ENCODE measurements at regions not wholly inside any gene's neighbourhood (a gene's known extent, or its start where the extent isn't known, plus 50 kb on each side); places are given as distances from the start of the nearest gene placed in this dataset.

DNA sequence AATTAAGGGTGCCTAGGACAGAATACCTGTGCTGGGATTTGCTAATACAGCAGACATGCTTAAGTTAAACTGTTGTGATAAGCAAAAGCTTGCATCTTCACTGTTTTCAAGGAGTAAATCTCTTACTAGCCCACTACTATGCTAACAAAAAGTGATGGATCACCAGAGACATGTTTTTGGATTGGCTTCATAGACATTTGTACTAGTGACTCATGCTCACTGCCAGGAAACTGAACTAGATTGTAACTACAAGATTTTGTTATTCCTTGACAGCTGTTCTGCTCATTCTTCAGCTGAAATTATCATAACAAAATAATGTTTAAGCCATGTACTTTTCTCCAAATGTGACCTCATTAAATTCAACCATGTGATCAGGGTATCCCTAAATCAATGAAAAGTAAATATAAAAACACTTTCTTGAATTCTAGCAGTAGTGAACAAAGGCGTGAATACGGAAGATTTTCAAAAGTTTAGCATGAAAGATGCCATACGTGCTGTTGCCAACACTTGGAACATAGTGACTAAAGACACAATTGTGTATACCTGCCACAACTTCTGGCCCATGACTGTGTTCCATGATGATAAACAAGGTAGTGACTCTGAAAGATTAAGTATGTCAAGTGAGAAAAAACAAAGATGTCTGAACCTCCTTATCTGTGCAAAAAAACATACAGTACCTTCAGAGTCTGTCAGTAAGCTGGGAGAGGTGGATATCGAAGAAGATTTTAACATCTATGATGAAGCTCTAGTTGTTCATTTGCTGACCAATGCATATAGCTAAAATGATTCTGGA is 154.0 kb downstream of the BTC start:
- no peak overlapping the region for H3K4me3 ChIP-seq
- no peaks in the 10 kb centered on the region for H3K36me3 ChIP-seq
- H3K27ac ChIP-seq = no peak overlapping the region
- TF ChIP-seq CTCF (IDR thresholded peaks at IDR 0.05) (no peak), POLR2AphosphoS5 (IDR thresholded peaks at IDR 0.05) (no peak), POLR2A (IDR thresholded peaks at IDR 0.05) (no peak)
- H3K4me1 ChIP-seq = no peaks in the 10 kb centered on the region
- no peaks in the 10 kb centered on the region for H3K27me3 ChIP-seq
- H3K9me3 ChIP-seq = no peaks in the 10 kb centered on the region
- intact Hi-C loops (cut with DNase I; ENCODE audit: low total_unique reads) = no loop called here
- DNase-seq (ENCODE audit: low spot score in 2 of 2) = no peak

DNA sequence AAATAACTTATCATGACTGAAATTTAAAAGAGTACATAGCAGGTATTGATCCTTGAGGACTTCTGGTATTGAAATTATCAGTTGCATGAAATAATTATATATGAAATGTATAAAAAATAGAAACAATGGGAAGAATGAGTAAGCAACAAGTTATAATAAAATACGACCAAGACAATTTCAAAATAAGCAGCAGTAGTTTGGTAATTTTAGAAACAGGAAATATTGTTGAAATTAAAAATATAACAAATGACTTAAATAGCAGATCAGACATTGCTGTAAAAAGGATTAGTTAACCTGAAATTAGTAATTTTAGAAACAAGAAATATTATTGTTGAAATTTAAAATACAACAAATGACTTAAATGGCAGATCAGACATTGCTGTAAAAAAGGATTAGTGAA is 152.3 kb downstream of the BTC start:
- no peak overlapping the region for H3K27ac ChIP-seq
- no peaks in the 10 kb centered on the region for H3K9me3 ChIP-seq
- no peaks in the 10 kb centered on the region for H3K4me1 ChIP-seq
- TF ChIP-seq POLR2A (IDR thresholded peaks at IDR 0.05) (no peak), POLR2AphosphoS5 (IDR thresholded peaks at IDR 0.05) (no peak)
- H3K36me3 ChIP-seq = no peaks in the 10 kb centered on the region
- no peak for DNase-seq (ENCODE audit: low spot score in 2 of 2)
- intact Hi-C loops (cut with DNase I; ENCODE audit: low total_unique reads) = no loop called here
- no peaks in the 10 kb centered on the region for H3K27me3 ChIP-seq
- no peak overlapping the region for H3K4me3 ChIP-seq

DNA sequence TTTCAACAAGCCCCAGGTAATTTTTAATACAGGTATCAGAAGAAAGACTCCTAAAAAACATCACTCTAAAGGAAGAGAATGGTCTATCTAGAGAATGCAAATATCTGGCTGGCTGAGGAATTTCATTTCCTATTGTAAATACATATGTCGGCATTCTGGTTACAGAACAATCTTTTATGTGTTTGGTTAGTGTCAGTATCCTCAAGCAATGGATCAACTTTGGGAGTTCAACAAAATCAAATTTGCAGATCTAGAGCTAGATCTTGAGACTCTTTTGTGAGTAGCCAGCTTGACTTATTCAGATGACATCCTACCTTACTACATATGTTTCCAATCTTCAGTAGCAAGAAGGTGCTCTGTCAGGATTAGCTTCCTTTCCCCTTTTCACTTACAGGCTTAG is 145.1 kb downstream of the BTC start:
- Histone ChIP-seq H3K4me1 (no peaks in the 10 kb centered on the region), H3K4me3 (no peak overlapping the region), H3K36me3 (no peaks in the 10 kb centered on the region), H3K9me3 (no peaks in the 10 kb centered on the region), H3K27ac (no peak overlapping the region), H3K27me3 (no peaks in the 10 kb centered on the region)
- intact Hi-C loops (cut with DNase I; ENCODE audit: low total_unique reads) = no loop called here
- DNase-seq (ENCODE audit: low spot score in 2 of 2) = no peak
- TF ChIP-seq POLR2A (IDR thresholded peaks at IDR 0.05) = no peak
- no peak for TF ChIP-seq POLR2AphosphoS5 (IDR thresholded peaks at IDR 0.05)
- TF ChIP-seq CTCF (IDR thresholded peaks at IDR 0.05) = no peak

- H3K4me1 ChIP-seq = no peaks in the 10 kb centered on the region
- H3K36me3 ChIP-seq = no peaks in the 10 kb centered on the region
- H3K27me3 ChIP-seq = no peaks in the 10 kb centered on the region
- TF ChIP-seq POLR2AphosphoS5 (IDR thresholded peaks at IDR 0.05) (no peak), POLR2A (IDR thresholded peaks at IDR 0.05) (no peak), CTCF (IDR thresholded peaks at IDR 0.05) (no peak)
- no peak overlapping the region for H3K27ac ChIP-seq
- intact Hi-C loops (cut with DNase I; ENCODE audit: low total_unique reads) = no loop called here
- H3K9me3 ChIP-seq = no peaks in the 10 kb centered on the region
- no peak for DNase-seq (ENCODE audit: low spot score in 2 of 2)
- no peak overlapping the region for H3K4me3 ChIP-seq
These were observed 143.1 kb downstream of the BTC start for GRCh38 chr4:74651198-74651597.

DNA sequence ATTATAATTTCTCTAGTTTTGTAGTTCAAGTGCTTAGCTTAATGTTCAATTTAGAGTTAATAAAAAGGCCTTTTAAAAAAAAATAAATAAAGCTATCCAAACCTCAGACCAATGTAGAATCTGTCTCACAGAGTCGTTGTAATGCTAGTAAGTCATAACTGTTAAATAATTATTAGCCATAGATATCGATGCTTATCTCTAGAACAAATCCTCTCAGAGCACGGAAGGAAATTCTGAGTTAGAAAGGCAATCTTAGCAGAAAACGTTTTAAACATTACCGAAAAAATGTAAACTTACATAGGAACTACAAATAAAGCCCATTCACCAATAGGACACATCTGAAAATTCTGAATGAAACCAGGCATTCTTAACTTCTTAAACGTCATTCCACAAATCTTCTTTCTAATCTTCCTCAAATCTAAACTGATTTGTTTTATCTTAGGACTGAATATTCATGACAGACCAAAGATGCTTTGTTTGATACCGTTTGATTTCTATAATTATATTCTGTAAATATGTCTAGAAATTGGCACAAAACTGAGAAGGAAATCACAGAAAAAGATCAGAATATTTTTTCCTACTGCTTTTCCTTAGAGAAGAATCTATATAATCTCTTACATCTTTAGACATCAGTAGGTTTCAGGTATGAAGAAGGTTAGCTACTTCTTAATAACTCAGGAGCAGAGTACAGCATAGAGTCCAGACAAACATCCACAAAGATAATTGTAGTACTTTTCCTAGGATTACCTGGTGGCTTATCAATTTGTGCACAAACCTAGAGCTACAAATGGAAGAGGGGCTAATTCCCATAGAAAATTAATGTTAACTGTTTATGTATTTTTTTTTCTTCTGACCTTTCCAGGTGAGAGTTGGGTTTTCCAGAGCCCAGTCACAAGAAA is 140.7 kb downstream of the BTC start:
- no peak for DNase-seq (ENCODE audit: low spot score in 2 of 2)
- Histone ChIP-seq H3K9me3 (no peaks in the 10 kb centered on the region), H3K27ac (no peak overlapping the region), H3K4me1 (no peaks in the 10 kb centered on the region), H3K4me3 (no peak overlapping the region), H3K36me3 (no peaks in the 10 kb centered on the region), H3K27me3 (no peaks in the 10 kb centered on the region)
- intact Hi-C loops (cut with DNase I; ENCODE audit: low total_unique reads) = no loop called here
- TF ChIP-seq CTCF (IDR thresholded peaks at IDR 0.05) = no peak
- TF ChIP-seq POLR2AphosphoS5 (IDR thresholded peaks at IDR 0.05) = no peak
- TF ChIP-seq POLR2A (IDR thresholded peaks at IDR 0.05) = no peak

Data from breast epithelium (tissue), 4 donors.